Thyroid gland (tissue), 4 donors: ENCODE measurements at regions not wholly inside any gene's neighbourhood (a gene's known extent, or its start where the extent isn't known, plus 50 kb on each side); places are given as distances from the start of the nearest gene placed in this dataset.

ENCODE experiments used
- DNase-seq, 2 donors: peaks; one replicate each; pipeline ENCODE4 v3.0.0-alpha.2; 2019
- H3K27ac ChIP-seq, 3 donors: fragments of 200-600 bp; sonication (generic); 1 replicate in 2 of 3; 2 replicates in 1 of 3; pipeline ENCODE4 v1.5.1; 2016 to 2019; ENCODE audit warnings: mild to moderate bottlenecking in 1 of 3, moderate library complexity in 1 of 3
- H3K27me3 ChIP-seq: fragments of 200-600 bp; sonication (generic); one replicate; pipeline ENCODE4 v1.5.1; 2019
- H3K36me3 ChIP-seq, 2 donors: fragments of 200-600 bp; sonication (generic); one replicate each; pipeline ENCODE4 v1.5.1; 2016 to 2019
- H3K4me1 ChIP-seq, 2 donors: fragments of 200-600 bp; sonication (generic); one replicate each; pipeline ENCODE4 v1.5.1; 2017 to 2019
- H3K4me3 ChIP-seq, 3 donors: fragments of 200-600 bp; sonication (generic); replicated peaks in 1 of 3; 1 replicate in 2 of 3; 2 replicates in 1 of 3; pipeline ENCODE4 v1.5.1; 2016; ENCODE audit warnings: mild to moderate bottlenecking in 1 of 3
- H3K9me3 ChIP-seq: fragments of 200-600 bp; sonication (generic); one replicate; pipeline ENCODE4 v1.5.1; 2017
- CTCF ChIP-seq, 6 experiments: fragments of 200-600 bp in 3 of 6; fragments of 450-650 bp in 3 of 6; sonication (generic) in 3 of 6; IDR thresholded peaks; one replicate each; pipeline ENCODE4 v1.5.1; 2016 to 2019; ENCODE audit warnings: antibody characterized with exemption in 6 of 6, mild to moderate bottlenecking in 2 of 6, inconsistent platforms in 1 of 6, moderate library complexity in 1 of 6
- POLR2A ChIP-seq, 2 donors: fragments of 450-650 bp; IDR thresholded peaks; one replicate each; pipeline ENCODE4 v1.6.1; 2017; ENCODE audit warnings: antibody characterized with exemption in 2 of 2, mild to moderate bottlenecking in 2 of 2, moderate library complexity in 1 of 2
- WGBS, 2 donors: methylation state at CpG; one replicate each; pipeline ENCODE4 v1.1.5; 2017; 5-methylcytosine and 5-hydroxymethylcytosine counted together
- intact Hi-C: fragments of 100-400 bp; cut with DNase I; formaldehyde crosslinking; loops from one replicate; pipeline ENCODE4 v1.15.1; 2023

GRCh38 chr5:99605904-99606303 is 677.1 kb upstream of the CHD1 start:
- intact Hi-C loops, result no loop called here
- no peaks in the 10 kb centered on the region for H3K4me1 ChIP-seq
- TF ChIP-seq CTCF (IDR thresholded peaks at IDR 0.05) (no peak), POLR2A (IDR thresholded peaks at IDR 0.05) (no peak)
- H3K4me3 ChIP-seq, result no peak overlapping the region
- no peaks in the 10 kb centered on the region for H3K27me3 ChIP-seq
- H3K36me3 ChIP-seq, result no peaks in the 10 kb centered on the region
- no peak overlapping the region for H3K27ac ChIP-seq
- H3K9me3 ChIP-seq, result no peaks in the 10 kb centered on the region
- 68 to 76% methylated on average over 3 of the region's 3 CpGs for WGBS, 2 donors
- DNase-seq, result no peak

- no peak for TF ChIP-seq CTCF (IDR thresholded peaks at IDR 0.05)
- TF ChIP-seq POLR2A (IDR thresholded peaks at IDR 0.05), result no peak
These were observed 672.1 kb upstream of the CHD1 start for GRCh38 chr5:99600952-99601351.

GRCh38 chr5:99590806-99591205 is 662.0 kb upstream of the CHD1 start:
- H3K9me3 ChIP-seq, result no peaks in the 10 kb centered on the region
- no peak overlapping the region for H3K4me3 ChIP-seq
- WGBS, 2 donors, result 89 to 90% methylated on average over 1 of the region's 1 CpG
- intact Hi-C loops, result no loop called here
- no peaks in the 10 kb centered on the region for H3K36me3 ChIP-seq
- TF ChIP-seq CTCF (IDR thresholded peaks at IDR 0.05) (no peak), POLR2A (IDR thresholded peaks at IDR 0.05) (no peak)
- no peaks in the 10 kb centered on the region for H3K27me3 ChIP-seq
- no peak overlapping the region for H3K27ac ChIP-seq
- no peaks in the 10 kb centered on the region for H3K4me1 ChIP-seq
- DNase-seq, result no peak

More at GRCh38 chr5:99600952-99601351, 672.1 kb upstream of the CHD1 start:
- no peak overlapping the region for H3K4me3 ChIP-seq
- WGBS, 2 donors, result 72 to 89% methylated on average over 1 of the region's 1 CpG
- DNase-seq, result no peak
- intact Hi-C loops, result no loop called here
- H3K27ac ChIP-seq, result no peak overlapping the region
- H3K36me3 ChIP-seq, result no peaks in the 10 kb centered on the region
- H3K4me1 ChIP-seq, result no peaks in the 10 kb centered on the region
- no peaks in the 10 kb centered on the region for H3K27me3 ChIP-seq
- H3K9me3 ChIP-seq, result no peaks in the 10 kb centered on the region

- 91 to 98% methylated on average over 1 of the region's 1 CpG for WGBS, 2 donors
- Histone ChIP-seq H3K27ac (no peak overlapping the region), H3K4me3 (no peak overlapping the region), H3K4me1 (no peaks in the 10 kb centered on the region), H3K9me3 (no peaks in the 10 kb centered on the region), H3K36me3 (no peaks in the 10 kb centered on the region), H3K27me3 (no peaks in the 10 kb centered on the region)
- no peak for DNase-seq
- TF ChIP-seq POLR2A (IDR thresholded peaks at IDR 0.05), result no peak
- no peak for TF ChIP-seq CTCF (IDR thresholded peaks at IDR 0.05)
- intact Hi-C loops, result no loop called here
These were observed 660.6 kb upstream of the CHD1 start for GRCh38 chr5:99589424-99589823.

GRCh38 chr5:99587983-99588382 is 659.2 kb upstream of the CHD1 start:
- Histone ChIP-seq H3K4me1 (no peaks in the 10 kb centered on the region), H3K4me3 (no peak overlapping the region), H3K27ac (no peak overlapping the region), H3K36me3 (no peaks in the 10 kb centered on the region), H3K9me3 (no peaks in the 10 kb centered on the region), H3K27me3 (no peaks in the 10 kb centered on the region)
- TF ChIP-seq POLR2A (IDR thresholded peaks at IDR 0.05) (no peak), CTCF (IDR thresholded peaks at IDR 0.05) (no peak)
- no peak for DNase-seq
- WGBS, 2 donors, result 80 to 90% methylated on average over 1 of the region's 1 CpG
- intact Hi-C loops, result no loop called here
